PFSK-1 (cell line): ENCODE measurements at regions not wholly inside any gene's neighbourhood (a gene's known extent, or its start where the extent isn't known, plus 50 kb on each side); places are given as distances from the start of the nearest gene placed in this dataset.

ENCODE experiments used
- FOXP2 ChIP-seq: optimal IDR thresholded peaks from 2 replicates; pipeline ENCODE3; 2011; ENCODE audit warnings: borderline replicate concordance, control low read depth, inconsistent platforms; ENCODE audit not compliant: insufficient read depth; ENCODE audit errors: extremely low read length, extremely low read depth
- POLR2AphosphoS5 ChIP-seq: IDR thresholded peaks from 2 replicates; pipeline ENCODE4 v1.6.1; 2012; ENCODE audit warnings: low read depth, mild to moderate bottlenecking, control low read depth, low read length, moderate library complexity
- SIN3A ChIP-seq: IDR thresholded peaks from 2 replicates; pipeline ENCODE4 v1.6.1; 2012; ENCODE audit warnings: mild to moderate bottlenecking, low read length, moderate library complexity, borderline replicate concordance; ENCODE audit not compliant: insufficient read depth
- TAF1 ChIP-seq: IDR thresholded peaks from 2 replicates; pipeline ENCODE4 v1.6.1; 2012; ENCODE audit warnings: low read length, control low read depth, borderline replicate concordance; ENCODE audit not compliant: insufficient read depth
- TF ChIP-seq, protein P1 (sequence below), 2 experiments: IDR thresholded peaks; 2 replicates each; pipeline versions ENCODE4 v1.6.1 to v1.8.0; 2011 to 2012; ENCODE audit warnings: low read depth in 2 of 2, low read length in 2 of 2, control low read depth in 1 of 2, inconsistent platforms in 1 of 2, mild to moderate bottlenecking in 1 of 2, moderate library complexity in 1 of 2; ENCODE audit not compliant: insufficient read depth in 1 of 2

DNA sequence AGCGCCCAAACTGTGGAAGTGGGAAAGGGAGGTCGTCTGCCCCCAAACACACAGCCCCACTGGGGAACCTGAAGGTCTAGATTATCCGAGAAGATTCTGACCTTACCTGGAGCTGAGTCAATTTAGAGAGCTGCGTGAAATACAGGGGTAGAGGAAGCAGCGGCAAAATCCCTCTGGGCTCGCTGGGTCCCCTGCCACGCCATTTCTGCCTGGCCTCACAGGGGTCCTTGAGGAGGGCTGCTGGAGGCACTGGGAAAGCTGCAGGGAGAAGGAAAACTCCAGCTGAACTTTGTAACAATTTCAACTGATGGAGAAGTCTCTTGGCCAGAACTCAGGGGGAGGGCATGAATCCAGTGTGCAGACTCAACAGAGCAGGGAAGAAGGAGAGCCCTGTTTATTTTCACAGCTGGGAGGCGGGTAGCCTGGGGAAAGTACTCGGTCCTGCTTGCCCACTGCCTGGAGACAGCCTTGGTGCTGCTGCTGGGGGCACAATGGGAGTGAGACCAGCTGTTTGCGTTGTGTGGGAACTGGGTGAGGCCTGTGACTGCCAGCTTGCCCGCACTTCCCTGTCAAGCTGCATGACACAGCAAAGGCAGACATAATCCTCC lies 93.2 kb upstream of the MAPK10 start:
- no peak for TF ChIP-seq SIN3A
- no peak for TF ChIP-seq POLR2AphosphoS5
- TF ChIP-seq, protein P1, sequence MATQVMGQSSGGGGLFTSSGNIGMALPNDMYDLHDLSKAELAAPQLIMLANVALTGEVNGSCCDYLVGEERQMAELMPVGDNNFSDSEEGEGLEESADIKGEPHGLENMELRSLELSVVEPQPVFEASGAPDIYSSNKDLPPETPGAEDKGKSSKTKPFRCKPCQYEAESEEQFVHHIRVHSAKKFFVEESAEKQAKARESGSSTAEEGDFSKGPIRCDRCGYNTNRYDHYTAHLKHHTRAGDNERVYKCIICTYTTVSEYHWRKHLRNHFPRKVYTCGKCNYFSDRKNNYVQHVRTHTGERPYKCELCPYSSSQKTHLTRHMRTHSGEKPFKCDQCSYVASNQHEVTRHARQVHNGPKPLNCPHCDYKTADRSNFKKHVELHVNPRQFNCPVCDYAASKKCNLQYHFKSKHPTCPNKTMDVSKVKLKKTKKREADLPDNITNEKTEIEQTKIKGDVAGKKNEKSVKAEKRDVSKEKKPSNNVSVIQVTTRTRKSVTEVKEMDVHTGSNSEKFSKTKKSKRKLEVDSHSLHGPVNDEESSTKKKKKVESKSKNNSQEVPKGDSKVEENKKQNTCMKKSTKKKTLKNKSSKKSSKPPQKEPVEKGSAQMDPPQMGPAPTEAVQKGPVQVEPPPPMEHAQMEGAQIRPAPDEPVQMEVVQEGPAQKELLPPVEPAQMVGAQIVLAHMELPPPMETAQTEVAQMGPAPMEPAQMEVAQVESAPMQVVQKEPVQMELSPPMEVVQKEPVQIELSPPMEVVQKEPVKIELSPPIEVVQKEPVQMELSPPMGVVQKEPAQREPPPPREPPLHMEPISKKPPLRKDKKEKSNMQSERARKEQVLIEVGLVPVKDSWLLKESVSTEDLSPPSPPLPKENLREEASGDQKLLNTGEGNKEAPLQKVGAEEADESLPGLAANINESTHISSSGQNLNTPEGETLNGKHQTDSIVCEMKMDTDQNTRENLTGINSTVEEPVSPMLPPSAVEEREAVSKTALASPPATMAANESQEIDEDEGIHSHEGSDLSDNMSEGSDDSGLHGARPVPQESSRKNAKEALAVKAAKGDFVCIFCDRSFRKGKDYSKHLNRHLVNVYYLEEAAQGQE (IDR thresholded peaks at IDR 0.05; ENCODE audit: insufficient read depth in 1 of 2, low read depth in 2 of 2, low read length in 2 of 2), result no peak
- TF ChIP-seq FOXP2, result no peak
- no peak for TF ChIP-seq TAF1
